Neural progenitor cell (in vitro differentiated cells): ENCODE measurements at regions not wholly inside any gene's neighbourhood (a gene's known extent, or its start where the extent isn't known, plus 50 kb on each side); places are given as distances from the start of the nearest gene placed in this dataset.

ENCODE experiments used
- CTCF ChIP-seq: fragments of 200-600 bp; sonication (generic); IDR thresholded peaks from 2 replicates; pipeline ENCODE4 v1.5.1; 2017; ENCODE audit warnings: antibody characterized with exemption, mild to moderate bottlenecking
- EZH2 ChIP-seq: fragments of 200-600 bp; sonication (generic); IDR thresholded peaks from 2 replicates; pipeline ENCODE4 v1.6.1; 2017; ENCODE audit warnings: antibody characterized with exemption, mild to moderate bottlenecking, moderate library complexity
- EZH2phosphoT487 ChIP-seq: fragments of 200-600 bp; sonication (generic); IDR thresholded peaks from 2 replicates; pipeline ENCODE4 v1.6.1; 2017; ENCODE audit warnings: antibody characterized with exemption

- TF ChIP-seq CTCF, result no peak
- no peak for TF ChIP-seq EZH2
- TF ChIP-seq EZH2phosphoT487, result no peak
These were observed 957.1 kb upstream of the SOX9 start for GRCh38 chr17:71163813-71164122.
